Right atrium auricular region (tissue), 2 donors: ENCODE measurements at regions not wholly inside any gene's neighbourhood (a gene's known extent, or its start where the extent isn't known, plus 50 kb on each side); places are given as distances from the start of the nearest gene placed in this dataset.

Experiments used
- DNase-seq: peaks from one replicate; pipeline ENCODE4 v3.0.0-alpha.2; 2019; ENCODE audit warnings: low spot score
- H3K27ac ChIP-seq, 2 donors: fragments of 200-600 bp; sonication (generic); 1 replicate in 1 of 2; 2 replicates in 1 of 2; pipeline ENCODE4 v1.5.1; 2016 to 2019
- H3K27me3 ChIP-seq, 2 donors: fragments of 200-600 bp; sonication (generic); one replicate each; pipeline versions ENCODE4 v1.5.1 to v1.6.0; 2017 to 2019
- H3K36me3 ChIP-seq: fragments of 200-600 bp; sonication (generic); one replicate; pipeline ENCODE4 v1.5.1; 2016
- H3K4me1 ChIP-seq, 2 donors: fragments of 200-600 bp; sonication (generic); one replicate each; pipeline versions ENCODE4 v1.5.1 to v1.6.0; 2017 to 2019
- H3K4me3 ChIP-seq, 2 donors: fragments of 200-600 bp; sonication (generic); 1 replicate in 1 of 2; 2 replicates in 1 of 2; pipeline ENCODE4 v1.5.1; 2017 to 2019; ENCODE audit warnings: mild to moderate bottlenecking in 1 of 2, moderate library complexity in 1 of 2
- H3K9me3 ChIP-seq, 2 donors: fragments of 200-600 bp; sonication (generic); one replicate each; pipeline ENCODE4 v1.5.1; 2019
- TF ChIP-seq, protein P1 (sequence below), 2 donors: fragments of 200-600 bp; sonication (generic); IDR thresholded peaks; one replicate each; pipeline ENCODE4 v1.5.1; 2019; ENCODE audit warnings: antibody characterized with exemption in 2 of 2

- H3K27me3 ChIP-seq, result no peaks in the 10 kb centered on the region
- no peaks in the 10 kb centered on the region for H3K36me3 ChIP-seq
- H3K27ac ChIP-seq, result no peak overlapping the region
- no peaks in the 10 kb centered on the region for H3K4me1 ChIP-seq
- no peak overlapping the region for H3K4me3 ChIP-seq
- no peaks in the 10 kb centered on the region for H3K9me3 ChIP-seq
- DNase-seq, result no peak
- TF ChIP-seq, protein P1, sequence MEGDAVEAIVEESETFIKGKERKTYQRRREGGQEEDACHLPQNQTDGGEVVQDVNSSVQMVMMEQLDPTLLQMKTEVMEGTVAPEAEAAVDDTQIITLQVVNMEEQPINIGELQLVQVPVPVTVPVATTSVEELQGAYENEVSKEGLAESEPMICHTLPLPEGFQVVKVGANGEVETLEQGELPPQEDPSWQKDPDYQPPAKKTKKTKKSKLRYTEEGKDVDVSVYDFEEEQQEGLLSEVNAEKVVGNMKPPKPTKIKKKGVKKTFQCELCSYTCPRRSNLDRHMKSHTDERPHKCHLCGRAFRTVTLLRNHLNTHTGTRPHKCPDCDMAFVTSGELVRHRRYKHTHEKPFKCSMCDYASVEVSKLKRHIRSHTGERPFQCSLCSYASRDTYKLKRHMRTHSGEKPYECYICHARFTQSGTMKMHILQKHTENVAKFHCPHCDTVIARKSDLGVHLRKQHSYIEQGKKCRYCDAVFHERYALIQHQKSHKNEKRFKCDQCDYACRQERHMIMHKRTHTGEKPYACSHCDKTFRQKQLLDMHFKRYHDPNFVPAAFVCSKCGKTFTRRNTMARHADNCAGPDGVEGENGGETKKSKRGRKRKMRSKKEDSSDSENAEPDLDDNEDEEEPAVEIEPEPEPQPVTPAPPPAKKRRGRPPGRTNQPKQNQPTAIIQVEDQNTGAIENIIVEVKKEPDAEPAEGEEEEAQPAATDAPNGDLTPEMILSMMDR (IDR thresholded peaks at IDR 0.05), result no peak
Measured at GRCh38 chr4:54497947-54498346, 159.8 kb upstream of the KIT start.

DNA sequence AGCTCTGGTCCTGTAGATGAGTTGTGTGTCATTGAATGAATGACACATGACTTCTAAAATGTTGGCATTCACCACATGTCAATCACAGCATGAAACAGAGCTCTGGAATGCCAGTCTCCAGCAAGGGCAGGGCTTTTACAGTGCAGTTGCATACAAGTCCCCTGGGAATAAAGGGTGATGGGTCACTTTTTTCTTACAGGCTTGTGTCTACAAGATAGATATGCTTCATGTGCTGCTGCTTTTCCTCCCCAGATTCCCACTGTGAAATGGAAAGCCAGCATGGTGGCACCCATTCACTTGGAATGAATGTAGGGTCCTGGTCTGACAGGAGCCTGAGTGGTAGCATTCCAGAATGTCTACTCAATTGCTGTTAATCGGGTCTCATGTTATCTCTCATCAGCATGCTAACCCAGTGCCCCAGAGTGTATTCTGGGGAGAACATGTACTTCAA, 159.1 kb upstream of the KIT start:
- H3K27me3 ChIP-seq, result no peaks in the 10 kb centered on the region
- TF ChIP-seq, protein P1 (IDR thresholded peaks at IDR 0.05), result no peak
- H3K9me3 ChIP-seq, result no peaks in the 10 kb centered on the region
- DNase-seq, result no peak
- no peak overlapping the region for H3K27ac ChIP-seq
- no peaks in the 10 kb centered on the region for H3K36me3 ChIP-seq
- H3K4me3 ChIP-seq, result no peak overlapping the region
- H3K4me1 ChIP-seq, result no peaks in the 10 kb centered on the region

DNA sequence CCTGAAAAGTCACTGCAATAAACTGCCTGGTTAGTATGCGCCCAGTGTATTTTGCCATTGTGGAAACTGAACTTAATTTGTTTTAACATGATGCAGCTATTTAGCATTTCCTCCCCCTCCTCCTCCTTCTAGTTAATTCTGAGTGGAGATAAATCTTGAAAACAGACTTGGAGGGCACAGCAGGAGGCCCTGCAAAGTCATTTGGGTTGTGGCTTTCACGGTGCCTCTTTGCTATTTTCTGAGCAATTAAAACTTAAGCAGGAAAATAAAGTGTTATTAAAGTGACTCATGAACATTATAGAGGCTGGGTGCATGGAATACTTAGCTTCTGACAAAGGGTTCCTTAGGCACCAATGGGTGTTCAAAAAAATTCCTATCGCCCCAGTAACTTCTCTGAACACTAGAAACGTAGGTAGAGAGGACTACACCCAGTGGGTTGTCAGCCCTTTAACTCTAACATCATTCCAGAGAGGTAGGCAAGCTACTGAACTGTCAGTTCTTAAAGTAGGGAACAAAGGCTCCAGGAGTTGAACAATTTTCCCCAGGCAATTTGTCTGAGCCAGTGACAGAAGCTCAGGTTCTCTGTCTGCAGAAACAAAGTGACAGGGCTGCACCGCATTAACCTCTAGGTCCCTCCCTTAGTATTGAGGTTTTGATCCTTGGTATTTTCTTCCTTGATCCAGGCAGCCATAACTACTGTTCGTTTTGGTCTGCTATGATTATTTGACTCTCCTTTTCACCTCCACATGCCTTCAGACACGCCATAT, 158.3 kb upstream of the KIT start:
- no peaks in the 10 kb centered on the region for H3K9me3 ChIP-seq
- DNase-seq, result no peak
- TF ChIP-seq, protein P1 (IDR thresholded peaks at IDR 0.05), result no peak

DNA sequence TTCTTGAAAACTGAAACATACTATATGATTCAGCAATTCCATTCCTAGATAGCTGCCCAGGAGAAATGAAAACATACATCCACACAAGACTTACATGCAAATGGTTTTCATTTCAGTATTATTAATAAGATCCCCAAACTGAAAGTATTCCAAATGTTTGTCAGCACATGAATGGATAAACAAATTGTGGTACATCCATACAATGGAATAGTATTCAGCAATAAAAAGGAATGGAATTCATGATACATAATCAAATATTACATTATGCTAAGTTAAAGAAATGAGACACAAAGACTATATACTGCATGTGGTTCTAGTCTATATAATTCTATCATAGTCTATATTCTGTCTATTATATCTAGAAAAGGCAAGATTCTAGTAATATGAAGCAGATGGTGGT, 152.4 kb upstream of the KIT start:
- TF ChIP-seq, protein P1 (IDR thresholded peaks at IDR 0.05), result no peak
- no peak overlapping the region for H3K27ac ChIP-seq
- H3K27me3 ChIP-seq, result no peaks in the 10 kb centered on the region
- no peak for DNase-seq
- no peaks in the 10 kb centered on the region for H3K4me1 ChIP-seq
- H3K36me3 ChIP-seq, result no peaks in the 10 kb centered on the region
- H3K9me3 ChIP-seq, result peaks cover 0 to 11% of the 10 kb centered on the region in 2 donors
- H3K4me3 ChIP-seq, result no peak overlapping the region

More for the DNA sequence above, 158.3 kb upstream of the KIT start:
- Histone ChIP-seq H3K27me3 (no peaks in the 10 kb centered on the region), H3K4me1 (no peaks in the 10 kb centered on the region), H3K27ac (no peak overlapping the region), H3K36me3 (no peaks in the 10 kb centered on the region), H3K4me3 (no peak overlapping the region)

DNA sequence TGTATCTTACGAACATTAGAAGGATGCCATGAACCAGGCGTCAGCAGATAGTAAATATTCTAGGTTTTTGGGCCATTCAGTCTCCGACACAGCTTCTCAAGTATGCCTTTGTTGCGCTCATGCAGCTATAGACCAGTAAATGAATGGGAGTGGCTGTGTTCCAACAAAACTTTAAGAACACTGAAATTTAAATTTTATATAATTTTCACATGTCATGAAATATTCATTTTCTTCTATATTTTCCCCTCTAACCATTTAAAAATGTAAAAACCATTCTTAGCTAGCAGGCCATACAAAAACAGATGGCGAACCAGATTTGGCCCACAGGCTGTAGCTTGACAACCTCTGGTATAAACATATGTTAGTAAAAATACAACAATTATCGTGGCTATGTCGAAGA, 151.8 kb upstream of the KIT start:
- no peak overlapping the region for H3K27ac ChIP-seq
- H3K9me3 ChIP-seq, result peaks cover 0 to 11% of the 10 kb centered on the region in 2 donors
- H3K36me3 ChIP-seq, result no peaks in the 10 kb centered on the region
- TF ChIP-seq, protein P1 (IDR thresholded peaks at IDR 0.05), result no peak
- no peaks in the 10 kb centered on the region for H3K27me3 ChIP-seq
- no peaks in the 10 kb centered on the region for H3K4me1 ChIP-seq
- DNase-seq, result no peak
- no peak overlapping the region for H3K4me3 ChIP-seq

DNA sequence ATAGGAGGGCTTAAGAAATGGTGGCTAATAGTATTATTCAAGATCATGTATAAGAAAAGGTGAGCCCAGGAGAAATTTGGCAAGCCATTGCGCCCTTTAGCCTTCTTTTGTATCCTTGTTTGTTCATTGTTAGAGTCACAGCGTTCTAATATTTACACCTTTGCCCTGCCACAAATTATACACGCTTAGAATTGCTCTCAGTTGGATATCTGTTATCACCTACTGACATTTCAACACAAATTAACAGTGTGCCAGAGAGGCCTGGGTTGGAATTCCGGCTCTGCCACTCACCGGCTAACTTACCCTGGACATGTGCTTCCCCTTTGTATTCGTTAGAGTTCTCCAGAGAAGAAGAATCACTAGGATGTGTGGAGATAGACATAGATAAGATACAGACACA, 148.7 kb upstream of the KIT start:
- H3K36me3 ChIP-seq, result no peaks in the 10 kb centered on the region
- no peak for DNase-seq
- H3K4me1 ChIP-seq, result no peaks in the 10 kb centered on the region
- H3K4me3 ChIP-seq, result no peak overlapping the region
- H3K27me3 ChIP-seq, result no peaks in the 10 kb centered on the region
- H3K9me3 ChIP-seq, result peaks cover 0 to 11% of the 10 kb centered on the region in 2 donors
- no peak overlapping the region for H3K27ac ChIP-seq
- TF ChIP-seq, protein P1 (IDR thresholded peaks at IDR 0.05), result no peak
